GM12878 (cell line): ENCODE measurements at regions not wholly inside any gene's neighbourhood (a gene's known extent, or its start where the extent isn't known, plus 50 kb on each side); places are given as distances from the start of the nearest gene placed in this dataset.

Experiments used
- ESRRA ChIP-seq: IDR thresholded peaks from 2 replicates; pipeline ENCODE4 v1.6.1; 2012; ENCODE audit warnings: mild to moderate bottlenecking, low read length, improper control_type of control experiment
- YY1 ChIP-seq: IDR thresholded peaks from 2 replicates; pipeline ENCODE4 v1.6.1; 2011; ENCODE audit warnings: low read depth, mild to moderate bottlenecking, low read length

- TF ChIP-seq YY1: no peak
- no peak for TF ChIP-seq ESRRA
Observed at GRCh38 chr5:7272408-7272965, 123.5 kb upstream of the ADCY2 start.
